Liver (tissue), 7 donors: ENCODE measurements at regions not wholly inside any gene's neighbourhood (a gene's known extent, or its start where the extent isn't known, plus 50 kb on each side); places are given as distances from the start of the nearest gene placed in this dataset.

Experiments
- DNase-seq: peaks from one replicate; pipeline ENCODE4 v3.0.0-alpha.2; 2017; ENCODE audit warnings: low spot score
- H3K27ac ChIP-seq, 2 donors: one replicate each; pipeline ENCODE4 v1.7.0; 2013; ENCODE audit warnings: inconsistent platforms in 2 of 2, low read length in 2 of 2, control low read depth in 1 of 2, low read depth in 1 of 2, mild to moderate bottlenecking in 1 of 2
- H3K27me3 ChIP-seq, 4 donors: one replicate each; pipeline versions ENCODE4 v1.6.1 to v1.7.0; 2013; ENCODE audit warnings: low read length in 3 of 4, inconsistent platforms in 1 of 4, mild to moderate bottlenecking in 1 of 4, moderate library complexity in 1 of 4; ENCODE audit not compliant: control insufficient read depth in 4 of 4, insufficient read depth in 4 of 4
- H3K36me3 ChIP-seq, 4 donors: one replicate each; pipeline versions ENCODE4 v1.6.1 to v1.7.0; 2013; ENCODE audit warnings: low read length in 3 of 4, mild to moderate bottlenecking in 3 of 4, low read depth in 1 of 4, moderate library complexity in 1 of 4; ENCODE audit not compliant: control insufficient read depth in 4 of 4, insufficient read depth in 3 of 4
- H3K4me1 ChIP-seq, 4 donors: one replicate each; pipeline versions ENCODE4 v1.6.1 to v1.7.0; 2013; ENCODE audit warnings: low read length in 3 of 4, mild to moderate bottlenecking in 3 of 4, moderate library complexity in 1 of 4; ENCODE audit not compliant: control insufficient read depth in 4 of 4, insufficient read depth in 4 of 4
- H3K4me3 ChIP-seq, 3 donors: one replicate each; pipeline versions ENCODE4 v1.6.1 to v1.7.0; 2013; ENCODE audit warnings: low read length in 3 of 3, control low read depth in 1 of 3, low read depth in 1 of 3, mild to moderate bottlenecking in 1 of 3
- H3K9ac ChIP-seq, 2 donors: one replicate each; pipeline ENCODE4 v1.7.0; 2013; ENCODE audit warnings: low read length in 2 of 2, mild to moderate bottlenecking in 2 of 2, moderate library complexity in 2 of 2, control low read depth in 1 of 2, low read depth in 1 of 2
- H3K9me3 ChIP-seq, 4 donors: one replicate each; pipeline versions ENCODE4 v1.6.1 to v1.7.0; 2013; ENCODE audit warnings: low read length in 3 of 4; ENCODE audit not compliant: control insufficient read depth in 4 of 4
- FOXA2 ChIP-seq: IDR thresholded peaks from 2 replicates; pipeline ENCODE4 v1.6.1; 2016; ENCODE audit warnings: antibody characterized with exemption
- HNF4A ChIP-seq, 2 donors: conservative IDR thresholded peaks; 2 replicates each; pipeline ENCODE4 v1.6.1; 2016; ENCODE audit warnings: antibody characterized with exemption in 2 of 2, mild to moderate bottlenecking in 2 of 2
- JUND ChIP-seq, 2 donors: IDR thresholded peaks; 2 replicates each; pipeline ENCODE4 v1.6.1; 2016; ENCODE audit warnings: antibody characterized with exemption in 2 of 2
- MAX ChIP-seq: IDR thresholded peaks from 2 replicates; pipeline ENCODE4 v1.6.1; 2016; ENCODE audit warnings: antibody characterized with exemption
- RAD21 ChIP-seq, 2 donors: IDR thresholded peaks; 2 replicates each; pipeline ENCODE4 v1.6.1; 2016; ENCODE audit warnings: antibody characterized with exemption in 2 of 2, mild to moderate bottlenecking in 2 of 2
- REST ChIP-seq: IDR thresholded peaks from 2 replicates; pipeline ENCODE4 v1.6.1; 2016; ENCODE audit warnings: antibody characterized with exemption, mild to moderate bottlenecking
- RXRA ChIP-seq, 2 donors: IDR thresholded peaks; 2 replicates each; pipeline ENCODE4 v1.6.1; 2017 to 2018; ENCODE audit warnings: antibody characterized with exemption in 2 of 2, mild to moderate bottlenecking in 1 of 2
- SP1 ChIP-seq: IDR thresholded peaks from 2 replicates; pipeline ENCODE4 v1.6.1; 2018; ENCODE audit warnings: antibody characterized with exemption, mild to moderate bottlenecking
- WGBS: extraction: QIAGEN DNeasy Blood & Tissue Kit; methylation state at CpG from one replicate; pipeline ENCODE4 v1.1.7; 2013; 5-methylcytosine and 5-hydroxymethylcytosine counted together
- donor health status: healthy.
- donor health status: healthy.
- donor health status: healthy.
- donor health status: healthy.

- TF ChIP-seq REST (no peak), SP1 (no peak)
Measured at GRCh38 chr16:54519161-54519695, 232.6 kb upstream of the IRX3 start (continued).

GRCh38 chr16:54517181-54517580 is 230.6 kb upstream of the IRX3 start:
- H3K36me3 ChIP-seq, result no peaks in the 10 kb centered on the region
- 60% methylated on average over 6 of the region's 6 CpGs for WGBS
- H3K27ac ChIP-seq, result no peak overlapping the region
- DNase-seq, result no peak
- TF ChIP-seq REST (no peak), HNF4A (conservative IDR thresholded peaks at IDR 0.05) (no peak), RXRA (IDR thresholded peaks at IDR 0.05) (no peak), RAD21 (IDR thresholded peaks at IDR 0.05) (no peak), FOXA2 (no peak)
- H3K9ac ChIP-seq, result no peak overlapping the region
- H3K4me1 ChIP-seq, result no peaks in the 10 kb centered on the region
- H3K9me3 ChIP-seq, result no peaks in the 10 kb centered on the region
- H3K27me3 ChIP-seq, result no peaks in the 10 kb centered on the region
- H3K4me3 ChIP-seq, result no peak overlapping the region

- peaks cover 0 to 3% (median 0%) of the 10 kb centered on the region in 4 donors for H3K4me1 ChIP-seq
- no peak overlapping the region for H3K27ac ChIP-seq
- no peaks in the 10 kb centered on the region for H3K27me3 ChIP-seq
- no peak overlapping the region for H3K9ac ChIP-seq
- no peak overlapping the region for H3K4me3 ChIP-seq
- H3K9me3 ChIP-seq, result no peaks in the 10 kb centered on the region
- TF ChIP-seq MAX (no peak), RAD21 (IDR thresholded peaks at IDR 0.05) (no peak), JUND (IDR thresholded peaks at IDR 0.05) (no peak), SP1 (no peak)
- no peaks in the 10 kb centered on the region for H3K36me3 ChIP-seq
- DNase-seq, result no peak
- WGBS, result 81% methylated on average over 16 of the region's 16 CpGs
Measured at GRCh38 chr16:54512467-54512995, 225.9 kb upstream of the IRX3 start.
